ENCODE measurements at regions not wholly inside any gene's neighbourhood (a gene's known extent, or its start where the extent isn't known, plus 50 kb on each side); places are given as distances from the start of the nearest gene placed in this dataset.

- Histone ChIP-seq H3K4me2 (ENCODE audit: low read depth, low read length) (no peak overlapping the region), H3K79me2 (ENCODE audit: insufficient read depth, low read length) (no peaks in the 10 kb centered on the region), H3K9ac (ENCODE audit: insufficient read depth, low read depth, low read length) (no peak overlapping the region), H3K4me3 (replicated peaks in 1 of 3; ENCODE audit: insufficient read depth in 1 of 3, low read depth in 2 of 3, low read length in 3 of 3) (no peak overlapping the region), H3K4me1 (ENCODE audit: insufficient read depth, low read length) (no peaks in the 10 kb centered on the region), H3K27me3 (ENCODE audit: control insufficient read depth in 1 of 2, insufficient read depth in 2 of 2, low read length in 2 of 2) (peaks cover 2 to 3% of the 10 kb centered on the region in 2 experiments; a peak in 2 of 5 replicates), H3K36me3 (replicated peaks in 1 of 2; ENCODE audit: control insufficient read depth in 1 of 2, insufficient read depth in 2 of 2, low read length in 2 of 2) (no peaks in the 10 kb centered on the region), H3K27ac (ENCODE audit: extremely low read length, insufficient read depth, low read length) (no peak overlapping the region), H4K20me1 (ENCODE audit: insufficient read depth, low read length) (no peaks in the 10 kb centered on the region), H2AFZ (ENCODE audit: low read length) (no peak overlapping the region), H3K9me3 (ENCODE audit: low read length) (no peaks in the 10 kb centered on the region)
- in situ Hi-C loops (cut with HindIII; ENCODE audit: extremely low pct_ligation_motif_present, low pct_unique_long_range_greater_than_20kb) (no loop called here), intact Hi-C loops (cut with micrococcal nuclease; ENCODE audit: unreplicated experiment) (no loop called here)
- no TSS peak for BruUV-seq (replicated peaks)
- ATAC-seq (no peak), FAIRE-seq (no peak), DNase-seq (ENCODE audit: low spot score) (no peak)
- ChIA-PET CTCF (ENCODE audit: low intra/inter-chr PET ratio, low total read pairs) (no interaction called here), POLR2A (no interaction called here)
- 3% methylated on average over 7 of the region's 7 CpGs for WGBS (ENCODE audit: low lambda C conversion rate)
- no peak for TF ChIP-seq KDM6A (CRISPR knock-in tag; IDR thresholded peaks at IDR 0.05; ENCODE audit: low read depth)
- TF ChIP-seq HDAC6 (IDR thresholded peaks at IDR 0.05; ENCODE audit: low read depth, low read length), result no peak
- no peak for TF ChIP-seq SRSF4 (IDR thresholded peaks at IDR 0.05; ENCODE audit: low read depth, low read length, poor library complexity, severe bottlenecking)
- TF ChIP-seq U2AF2 (IDR thresholded peaks at IDR 0.05; ENCODE audit: low read depth, low read length), result no peak
- TF ChIP-seq ZNF407 (CRISPR knock-in tag; IDR thresholded peaks at IDR 0.05; ENCODE audit: not compliant biosample characterization), result no peak
- no peak for TF ChIP-seq ZNF343 (CRISPR knock-in tag; IDR thresholded peaks at IDR 0.05)
- no peak for TF ChIP-seq HINFP (CRISPR knock-in tag; IDR thresholded peaks at IDR 0.05; ENCODE audit: low read depth)
- no peak for TF ChIP-seq SUZ12 (IDR thresholded peaks at IDR 0.05; ENCODE audit: low read depth, low read length)
- no peak for TF ChIP-seq GFI1 (CRISPR knock-in tag; IDR thresholded peaks at IDR 0.05; ENCODE audit: borderline replicate concordance)
- no peak for TF ChIP-seq BRCA1 (CRISPR knock-in tag; IDR thresholded peaks at IDR 0.05)
- TF ChIP-seq HDAC2 (CRISPR knock-in tag; IDR thresholded peaks at IDR 0.05), result no peak
- no peak for TF ChIP-seq ZBTB38 (CRISPR knock-in tag; IDR thresholded peaks at IDR 0.05)
- TF ChIP-seq KLF11 (CRISPR knock-in tag; IDR thresholded peaks at IDR 0.05), result no peak
- TF ChIP-seq, protein P1, sequence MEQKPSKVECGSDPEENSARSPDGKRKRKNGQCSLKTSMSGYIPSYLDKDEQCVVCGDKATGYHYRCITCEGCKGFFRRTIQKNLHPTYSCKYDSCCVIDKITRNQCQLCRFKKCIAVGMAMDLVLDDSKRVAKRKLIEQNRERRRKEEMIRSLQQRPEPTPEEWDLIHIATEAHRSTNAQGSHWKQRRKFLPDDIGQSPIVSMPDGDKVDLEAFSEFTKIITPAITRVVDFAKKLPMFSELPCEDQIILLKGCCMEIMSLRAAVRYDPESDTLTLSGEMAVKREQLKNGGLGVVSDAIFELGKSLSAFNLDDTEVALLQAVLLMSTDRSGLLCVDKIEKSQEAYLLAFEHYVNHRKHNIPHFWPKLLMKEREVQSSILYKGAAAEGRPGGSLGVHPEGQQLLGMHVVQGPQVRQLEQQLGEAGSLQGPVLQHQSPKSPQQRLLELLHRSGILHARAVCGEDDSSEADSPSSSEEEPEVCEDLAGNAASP (CRISPR knock-in tag; IDR thresholded peaks at IDR 0.05; ENCODE audit: borderline replicate concordance), result no peak
- no peak for TF ChIP-seq SP1 (IDR thresholded peaks at IDR 0.05)
- TF ChIP-seq SP1 (CRISPR knock-in tag; IDR thresholded peaks at IDR 0.05), result no peak
- no peak for TF ChIP-seq SRF (IDR thresholded peaks at IDR 0.05; ENCODE audit: low read depth, low read length)
- no peak for TF ChIP-seq CEBPG (CRISPR knock-in tag; IDR thresholded peaks at IDR 0.05)
Observed at GRCh38 chr1:30129001-30129408, 594.4 kb downstream of the MATN1 start.
